SU-DHL-6 (cell line): ENCODE measurements at regions not wholly inside any gene's neighbourhood (a gene's known extent, or its start where the extent isn't known, plus 50 kb on each side); places are given as distances from the start of the nearest gene placed in this dataset.

Experiments
- H2AFZ ChIP-seq: fragments of 200-600 bp; sonication (generic); 2 replicates; pipeline ENCODE4 v1.6.1; 2014; ENCODE audit warnings: low read depth, mild to moderate bottlenecking, moderate library complexity, mixed read lengths, antibody characterized with exemption, low read length; ENCODE audit not compliant: severe bottlenecking
- H3F3A ChIP-seq: fragments of 200-600 bp; shearing (Covaris generic); 2 replicates; pipeline ENCODE4 v1.6.0; 2016; ENCODE audit warnings: antibody characterized with exemption, mild to moderate bottlenecking; ENCODE audit not compliant: insufficient read depth
- H3K27ac ChIP-seq: fragments of 200-600 bp; sonication (generic); 2 replicates; pipeline ENCODE4 v1.5.1; 2016; ENCODE audit warnings: low read depth, mild to moderate bottlenecking, low read length, moderate library complexity, mixed read lengths
- H3K27me3 ChIP-seq: fragments of 200-600 bp; sonication (generic), shearing (Covaris generic); 2 replicates; pipeline ENCODE4 v1.6.0; 2014; ENCODE audit warnings: mild to moderate bottlenecking, low read length
- H3K36me3 ChIP-seq: fragments of 200-600 bp; sonication (generic); 2 replicates; pipeline ENCODE4 v1.6.1; 2014; ENCODE audit warnings: mild to moderate bottlenecking, low read length, mixed read lengths
- H3K4me2 ChIP-seq: fragments of 300-600, 200-600 bp; shearing (Covaris generic), sonication (generic); 2 replicates; pipeline ENCODE4 v1.6.0; 2014; ENCODE audit warnings: low read length, low read depth, mild to moderate bottlenecking; ENCODE audit not compliant: poor library complexity, severe bottlenecking
- H3K4me3 ChIP-seq: fragments of 200-600 bp; sonication (generic); 2 replicates; pipeline ENCODE4 v1.5.1; 2014; ENCODE audit warnings: antibody characterized with exemption, low read length, mild to moderate bottlenecking, mixed read lengths; ENCODE audit not compliant: insufficient read depth, poor library complexity, severe bottlenecking
- H3K79me2 ChIP-seq: fragments of 200-600 bp; sonication (generic); 2 replicates; pipeline ENCODE4 v1.6.1; 2014; ENCODE audit warnings: mild to moderate bottlenecking, low read length, moderate library complexity; ENCODE audit not compliant: insufficient read depth
- H3K9ac ChIP-seq: fragments of 200-600 bp; sonication (generic); 2 replicates; pipeline ENCODE4 v1.7.0; 2014; ENCODE audit warnings: mild to moderate bottlenecking, low read length
- H3K9me2 ChIP-seq: fragments of 200-600 bp; sonication (generic); replicated peaks from 2 replicates; pipeline ENCODE4 v1.6.1; 2014; ENCODE audit warnings: low read length; ENCODE audit not compliant: insufficient read depth
- H3K9me3 ChIP-seq: fragments of 200-600 bp; sonication (generic); 2 replicates; pipeline ENCODE4 v1.6.1; 2014; ENCODE audit warnings: low read length, mixed read lengths; ENCODE audit not compliant: insufficient read depth
- H4K20me1 ChIP-seq: fragments of 200-600 bp; sonication (generic); 2 replicates; pipeline ENCODE4 v1.6.1; 2014; ENCODE audit warnings: low read depth, mild to moderate bottlenecking, antibody characterized with exemption, low read length, moderate library complexity, mixed read lengths
- CTCF ChIP-seq: fragments of 200-600 bp; sonication (generic); IDR thresholded peaks from one replicate; pipeline ENCODE4 v1.5.1; 2017; ENCODE audit warnings: antibody characterized with exemption, mild to moderate bottlenecking, low read length, moderate library complexity; ENCODE audit not compliant: insufficient read depth, poor library complexity, severe bottlenecking
- EZH2phosphoT487 ChIP-seq: fragments of 200-600 bp; sonication (generic), shearing (Covaris generic); conservative IDR thresholded peaks from 2 replicates; pipeline ENCODE4 v1.6.1; 2018; ENCODE audit warnings: mild to moderate bottlenecking, antibody characterized with exemption, low read length, moderate library complexity, mixed read lengths

DNA sequence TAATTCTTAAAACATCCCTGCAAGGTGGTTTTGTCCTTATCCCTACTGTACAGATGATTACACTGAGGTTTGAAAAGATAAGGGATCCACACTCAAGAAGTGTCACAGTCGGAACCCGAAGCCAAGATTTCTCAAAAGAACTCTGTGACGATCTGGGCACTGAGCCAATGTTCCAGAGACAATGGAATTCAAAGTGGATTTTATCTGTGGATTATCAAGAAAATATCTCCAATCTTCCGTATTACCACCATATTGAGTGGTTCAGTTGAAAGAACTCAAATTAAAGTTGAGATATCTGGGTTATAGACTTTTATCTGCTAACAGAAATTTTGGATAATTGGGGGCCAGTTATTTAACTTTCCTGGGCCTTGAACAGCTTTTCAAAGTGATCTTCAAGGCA is 100.0 kb upstream of the GRAMD1B start:
- no peaks in the 10 kb centered on the region for H3K27me3 ChIP-seq
- H3K4me2 ChIP-seq = no peak overlapping the region
- no peaks in the 10 kb centered on the region for H3K79me2 ChIP-seq
- H3K27ac ChIP-seq = no peak overlapping the region
- H2AFZ ChIP-seq = no peak overlapping the region
- no peaks in the 10 kb centered on the region for H4K20me1 ChIP-seq
- no peak overlapping the region for H3K4me3 ChIP-seq
- H3K36me3 ChIP-seq = no peaks in the 10 kb centered on the region
- no peak for TF ChIP-seq CTCF
- no peak for TF ChIP-seq EZH2phosphoT487
- H3K9me2 ChIP-seq = no peaks in the 10 kb centered on the region
- H3K9ac ChIP-seq = no peak overlapping the region
- H3F3A ChIP-seq = no peaks in the 10 kb centered on the region
- no peaks in the 10 kb centered on the region for H3K9me3 ChIP-seq

DNA sequence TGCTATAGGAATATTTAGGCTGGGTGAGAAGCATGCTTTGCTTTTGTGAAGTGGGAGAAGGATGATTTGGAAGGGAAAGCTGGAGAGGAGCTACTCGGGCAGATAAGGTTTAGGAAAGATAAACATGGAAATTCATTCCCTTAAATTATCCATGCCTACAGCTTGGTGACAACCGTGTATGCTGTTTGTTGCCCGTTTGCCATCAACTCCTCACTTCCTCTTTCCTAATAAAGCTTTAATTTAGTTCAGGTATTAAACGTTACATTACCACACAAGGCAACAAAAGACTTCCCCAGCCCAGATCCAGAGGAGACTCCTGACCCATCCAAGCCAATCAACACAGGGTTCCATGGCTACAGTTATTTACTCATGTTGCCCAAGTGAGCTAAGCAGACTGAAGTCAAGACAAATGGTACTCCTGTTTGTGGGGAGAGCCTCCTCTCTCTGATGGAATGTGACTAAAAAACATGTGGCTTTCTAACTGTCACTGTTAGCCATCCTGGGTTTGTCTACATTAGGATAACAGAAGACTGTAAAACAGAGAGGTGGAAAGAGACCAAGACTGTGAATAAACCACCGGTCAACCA is 101.7 kb upstream of the GRAMD1B start:
- H3K27me3 ChIP-seq = no peaks in the 10 kb centered on the region
- H3K9me3 ChIP-seq = no peaks in the 10 kb centered on the region
- no peak overlapping the region for H3K9ac ChIP-seq
- H3K4me2 ChIP-seq = no peak overlapping the region
- H3K36me3 ChIP-seq = no peaks in the 10 kb centered on the region
- H2AFZ ChIP-seq = no peak overlapping the region
- H4K20me1 ChIP-seq = no peaks in the 10 kb centered on the region
- H3K4me3 ChIP-seq = no peak overlapping the region
- no peaks in the 10 kb centered on the region for H3K9me2 ChIP-seq
- no peak overlapping the region for H3K27ac ChIP-seq
- no peaks in the 10 kb centered on the region for H3K79me2 ChIP-seq
- H3F3A ChIP-seq = no peaks in the 10 kb centered on the region
- TF ChIP-seq EZH2phosphoT487 (no peak), CTCF (no peak)

- Histone ChIP-seq H3K9me2 (no peaks in the 10 kb centered on the region), H4K20me1 (no peaks in the 10 kb centered on the region), H3K79me2 (no peaks in the 10 kb centered on the region), H3F3A (no peaks in the 10 kb centered on the region), H2AFZ (no peak overlapping the region), H3K4me2 (no peak overlapping the region), H3K27me3 (no peaks in the 10 kb centered on the region), H3K9ac (no peak overlapping the region), H3K27ac (no peak overlapping the region), H3K4me3 (no peak overlapping the region), H3K9me3 (no peaks in the 10 kb centered on the region), H3K36me3 (no peaks in the 10 kb centered on the region)
- TF ChIP-seq EZH2phosphoT487 (no peak), CTCF (no peak)
Observed at GRCh38 chr11:123325533-123325932, 104.5 kb upstream of the GRAMD1B start.
